CD4-positive, alpha-beta T cell treated with Interleukin-15 for 4 hours (primary cell): ENCODE measurements at regions not wholly inside any gene's neighbourhood (a gene's known extent, or its start where the extent isn't known, plus 50 kb on each side); places are given as distances from the start of the nearest gene placed in this dataset.

Source experiments
- DNase-seq: peaks from one replicate; pipeline ENCODE4 v3.0.0-alpha.2; 2020; ENCODE audit warnings: low spot score

DNA sequence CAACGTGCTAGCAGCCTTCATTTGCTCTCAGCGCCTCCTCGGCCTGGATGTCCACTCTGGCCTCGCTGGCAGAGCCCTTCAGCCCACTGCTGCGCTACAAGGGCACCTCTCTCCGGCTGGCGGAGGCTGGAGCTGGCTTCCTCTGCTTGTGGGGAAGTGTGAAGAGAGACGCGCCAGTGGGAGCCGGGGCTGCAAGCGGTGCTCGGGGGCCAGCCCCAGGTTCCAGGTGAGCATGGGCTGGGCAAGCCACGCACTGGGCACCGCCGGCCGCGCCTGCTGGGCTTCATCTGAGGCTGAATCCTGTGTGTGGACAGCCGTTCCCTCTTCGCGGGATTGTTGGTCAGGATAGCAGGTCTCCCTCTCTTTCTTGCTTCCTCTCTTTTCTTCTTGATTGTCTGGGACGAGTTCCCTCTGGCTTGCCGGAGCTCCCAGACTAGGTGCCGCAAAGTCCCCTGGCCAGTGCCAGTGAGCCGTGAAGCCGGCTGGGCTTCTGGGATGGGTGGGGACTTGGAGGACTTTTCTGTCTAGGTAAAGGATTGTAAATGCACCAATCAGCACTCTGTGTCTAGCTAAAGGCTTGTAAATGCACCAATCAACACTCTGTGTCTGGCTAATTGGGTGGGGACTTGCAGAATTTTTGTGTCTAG lies 165.0 kb downstream of the HEPH start:
- no peak for DNase-seq

DNA sequence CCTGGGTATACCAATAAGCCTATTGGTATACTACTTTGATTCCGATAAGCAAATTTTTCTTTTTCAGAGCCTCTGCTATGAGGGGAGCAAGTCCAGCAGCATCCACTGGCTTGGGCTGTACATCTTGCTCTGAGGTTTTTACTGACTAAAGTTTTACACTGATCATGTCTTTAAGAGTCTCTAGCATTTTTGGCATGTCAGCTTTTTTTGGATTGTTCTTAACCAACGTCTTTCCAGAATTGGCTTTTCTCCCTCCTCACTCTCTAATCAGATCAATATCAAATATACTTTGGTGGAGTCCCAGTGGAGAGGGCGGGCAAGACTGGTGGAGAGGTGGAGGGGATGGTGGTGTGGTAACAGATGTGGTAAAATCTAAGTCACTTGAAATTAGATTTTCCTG lies 196.8 kb downstream of the HEPH start:
- no peak for DNase-seq

DNA sequence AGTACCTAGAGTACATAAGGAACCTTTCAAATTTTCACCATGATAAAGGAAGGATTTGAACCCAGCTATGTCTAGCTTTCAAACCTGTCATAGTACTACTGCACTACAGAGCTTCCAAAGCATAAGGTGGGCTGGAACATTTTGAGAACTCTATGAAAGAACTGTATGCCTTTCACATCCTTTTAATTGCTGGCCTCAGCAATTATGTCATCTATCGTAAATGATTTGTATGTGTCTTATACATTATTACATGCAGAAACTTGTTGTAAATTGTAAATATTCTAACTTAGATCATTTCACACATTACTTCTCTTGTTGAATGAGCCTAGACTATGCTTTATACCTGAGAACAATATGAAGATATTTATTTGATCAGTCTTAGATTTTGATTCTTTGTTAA lies 220.7 kb downstream of the HEPH start:
- no peak for DNase-seq

DNA sequence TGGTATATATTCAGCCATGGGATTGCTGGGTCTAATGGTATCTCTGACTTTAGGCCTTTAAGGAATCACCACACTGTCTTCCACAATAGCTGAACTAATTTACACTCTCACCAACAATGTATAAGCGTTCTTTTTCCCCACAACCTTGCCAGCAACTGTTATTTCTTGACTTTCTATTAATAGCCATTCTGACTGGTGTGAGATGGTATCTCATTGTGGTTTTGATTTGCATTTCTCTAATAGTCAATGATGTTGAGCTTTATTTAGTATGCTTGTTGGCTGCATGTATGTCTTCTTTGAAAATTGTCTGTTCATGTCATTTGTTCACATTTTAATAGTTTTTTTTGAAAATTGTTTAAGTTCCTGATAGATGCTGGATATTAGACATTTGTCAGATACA lies 235.2 kb downstream of the HEPH start:
- no peak for DNase-seq

DNA sequence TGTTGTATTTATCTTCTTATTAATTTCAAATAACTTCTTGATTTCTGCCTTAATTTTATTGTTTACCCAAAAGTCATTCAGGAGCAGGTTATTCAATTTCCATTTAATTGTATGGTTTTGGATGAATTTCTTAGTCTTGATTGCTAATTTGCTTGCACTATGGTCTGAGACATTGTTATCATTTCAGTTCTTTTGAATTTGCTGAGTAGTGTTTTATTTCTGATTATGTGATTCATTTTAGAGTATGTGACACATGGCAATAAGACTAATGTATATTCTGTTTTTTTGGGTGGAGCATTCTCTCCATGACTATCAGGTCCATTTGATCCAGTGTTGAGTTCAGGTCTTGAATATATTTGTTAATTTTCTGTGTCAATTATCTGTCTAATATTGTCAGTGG lies 236.7 kb downstream of the EDA2R start:
- no peak for DNase-seq

DNA sequence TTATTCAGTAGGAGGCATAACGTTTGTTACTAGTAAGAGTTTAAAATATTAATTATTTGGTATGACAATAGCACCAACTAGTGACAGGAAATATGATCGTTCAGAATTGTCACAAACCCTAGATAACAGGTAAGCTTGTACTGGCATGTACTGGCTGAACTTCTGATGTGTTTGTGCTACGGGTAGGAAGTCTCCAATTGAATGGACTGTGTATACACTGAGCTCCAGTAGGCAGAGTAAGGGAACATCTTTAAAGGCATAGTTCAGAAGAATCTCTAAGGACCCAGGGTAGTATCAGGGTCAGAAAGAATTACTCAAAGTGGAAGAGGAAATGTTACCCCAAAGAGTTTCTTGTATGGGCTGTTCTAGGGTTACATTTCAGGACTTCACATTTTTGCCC lies 230.4 kb downstream of the EDA2R start:
- DNase-seq: peak; percentile 1

DNA sequence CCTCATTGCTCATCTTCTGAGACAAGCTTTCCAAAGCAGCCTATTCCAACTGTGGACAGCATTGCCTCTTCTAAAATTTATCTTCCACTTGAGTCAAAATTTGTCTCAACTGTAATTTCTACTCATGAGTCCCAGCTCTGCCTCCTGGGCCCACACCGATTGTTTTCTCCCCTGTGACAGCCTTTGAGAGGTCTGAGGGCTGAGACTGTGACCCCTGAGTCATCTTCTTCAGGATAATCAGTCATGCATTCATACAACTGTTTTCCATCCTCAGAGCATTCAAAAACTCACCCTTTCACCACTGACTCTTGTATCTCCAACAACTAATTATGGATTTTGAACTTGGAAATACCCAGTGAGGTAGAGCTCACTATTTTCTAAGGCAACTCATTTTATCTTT lies 228.1 kb downstream of the EDA2R start:
- DNase-seq: no peak
